Heart right ventricle (tissue), 16 donors: ENCODE measurements at regions not wholly inside any gene's neighbourhood (a gene's known extent, or its start where the extent isn't known, plus 50 kb on each side); places are given as distances from the start of the nearest gene placed in this dataset.

Experiments used
- ATAC-seq, 8 donors: fragments of 200-7000 bp; cut with Tn5 transposase; one replicate each; pipeline ENCODE4 v1.9.1; 2020; ENCODE audit warnings: mild to moderate bottlenecking in 8 of 8, moderate library complexity in 8 of 8, moderate number of reproducible peaks in 1 of 8
- DNase-seq, 2 donors: peaks; one replicate each; pipeline ENCODE4 v3.0.0-alpha.2; 2020
- H3K27ac ChIP-seq, 10 donors: fragments of 200-600 bp; sonication (generic) in 2 of 10; one replicate each; pipeline versions ENCODE4 v1.5.0 to v1.8.0; 2020 to 2022; ENCODE audit warnings: mild to moderate bottlenecking in 3 of 10
- H3K27me3 ChIP-seq, 7 donors: fragments of 200-600 bp; one replicate each; pipeline ENCODE4 v1.8.0; 2021 to 2022; ENCODE audit warnings: mild to moderate bottlenecking in 2 of 7
- H3K36me3 ChIP-seq, 9 donors: fragments of 200-600 bp; sonication (generic) in 1 of 9; one replicate each; pipeline versions ENCODE4 v1.5.0 to v1.8.0; 2020 to 2022; ENCODE audit warnings: mild to moderate bottlenecking in 2 of 9
- H3K4me1 ChIP-seq, 9 donors: fragments of 200-600 bp; sonication (generic) in 1 of 9; one replicate each; pipeline versions ENCODE4 v1.5.0 to v1.8.0; 2020 to 2022; ENCODE audit warnings: mild to moderate bottlenecking in 4 of 9
- H3K4me3 ChIP-seq, 10 donors: fragments of 200-600 bp; sonication (generic) in 2 of 10; one replicate each; pipeline versions ENCODE4 v1.5.0 to v1.8.0; 2020 to 2022; ENCODE audit warnings: mild to moderate bottlenecking in 7 of 10, moderate library complexity in 2 of 10
- H3K9me3 ChIP-seq, 11 donors: fragments of 200-600 bp in 10 of 11; sonication (generic) in 2 of 11; one replicate each; pipeline versions ENCODE4 v1.5.0 to v1.8.0; 2013 to 2022; ENCODE audit warnings: mild to moderate bottlenecking in 2 of 11, control low read depth in 1 of 11, moderate library complexity in 1 of 11
- CTCF ChIP-seq, 9 donors: fragments of 200-600 bp; sonication (generic) in 2 of 9; IDR thresholded peaks; one replicate each; pipeline versions ENCODE4 v1.5.0 to v1.8.0; 2021 to 2022; ENCODE audit warnings: antibody characterized with exemption in 9 of 9, mild to moderate bottlenecking in 5 of 9, moderate library complexity in 1 of 9
- WGBS, 2 donors: extraction: QIAGEN DNeasy Blood & Tissue Kit; methylation state at CpG; one replicate each; pipeline ENCODE4 v1.1.7; 2013; ENCODE audit warnings: inconsistent platforms in 1 of 2; 5-methylcytosine and 5-hydroxymethylcytosine counted together
- intact Hi-C, 10 donors: fragments of 100-400 bp; cut with DNase I; formaldehyde crosslinking; loops; one replicate each; pipeline versions ENCODE4 v1.11.1 to v1.14.2; 2022
- donor health status: Arrhythmogenic right ventricular cardiomyopathy.
- donor health status: ischemic (EF 13 %, LVEDD 7.1; RV severe dilation, severe dysfunction).
- donor health status: healthy with polysubstance abuse.
- donor health status: DM: no; HTN: yes; CAD: no.
- donor health status: DM: no; HTN: no; CAD: no.
- donor health status: ischemic (EF 25% LVEDD 6.9; RV normal size, moderate dysfunction).
- donor health status: ischemic (EF 25% LVEDD 5.7; RV mildly dilated, moderate dysfunction).
- donor health status: healthy.
- donor health status: DM: yes; HTN: yes; CAD: no.
- donor health status: Ischemic cardiomyopathy.
- donor health status: ischemic (EF 35%, LVEDD 5.7; RV mildly dilated, moderate dysfunction).
- donor health status: nonischemic (EF 11% LVEDD 7.7; RV severe dilation, severe dysfunction).
- donor health status: DM: yes; HTN: yes; CAD: no.
- donor health status: PGD.
- donor health status: ischemic (EF 29% LVEDD 5.4; RV normal size, mild dysfunction).
- donor health status: nonischemic (EF 23%, LVEDD 6.1; RV moderate dilation, normal function).

- no peaks in the 10 kb centered on the region for H3K36me3 ChIP-seq
- TF ChIP-seq CTCF (IDR thresholded peaks at IDR 0.05): no peak
- no peak overlapping the region for H3K4me3 ChIP-seq
- intact Hi-C loops: loop anchor here in 1 of 10 donors (5.0 kb wide), 1 partner anchor 1652 kb away; no protein-coding TSS in a partner anchor
- 91 to 93% methylated on average over 1 of the region's 1 CpG for WGBS, 2 donors
- no peak for ATAC-seq
- H3K27ac ChIP-seq: no peak overlapping the region
- no peak for DNase-seq
- peaks cover 0 to 14% (median 4%) of the 10 kb centered on the region in 7 donors for H3K27me3 ChIP-seq
- H3K4me1 ChIP-seq: peaks cover 0 to 4% (median 0%) of the 10 kb centered on the region in 9 donors
- peaks cover 0 to 15% (median 0%) of the 10 kb centered on the region in 11 donors for H3K9me3 ChIP-seq
Observed at GRCh38 chr2:239528883-239529282, 128.1 kb upstream of the HDAC4 start.

- no peak for TF ChIP-seq CTCF (IDR thresholded peaks at IDR 0.05)
- intact Hi-C loops: loop anchor here in 1 of 10 donors (5.0 kb wide), 1 partner anchor 1651 kb away; no protein-coding TSS in a partner anchor
- Histone ChIP-seq H3K36me3 (no peaks in the 10 kb centered on the region), H3K4me1 (no peaks in the 10 kb centered on the region), H3K27me3 (peaks cover 0 to 14% (median 4%) of the 10 kb centered on the region in 7 donors), H3K4me3 (no peak overlapping the region), H3K9me3 (peaks cover 0 to 15% (median 0%) of the 10 kb centered on the region in 11 donors), H3K27ac (no peak overlapping the region)
- no peak for DNase-seq
- 83 to 90% methylated on average over 11 of the region's 11 CpGs for WGBS, 2 donors
- no peak for ATAC-seq
Observed at GRCh38 chr2:239528146-239528545, 127.3 kb upstream of the HDAC4 start.

- no peak for DNase-seq
- Histone ChIP-seq H3K4me3 (no peak overlapping the region), H3K27me3 (peaks cover 0 to 9% (median 4%) of the 10 kb centered on the region in 7 donors), H3K4me1 (peaks cover 0 to 7% (median 4%) of the 10 kb centered on the region in 9 donors), H3K9me3 (peaks cover 0 to 15% (median 0%) of the 10 kb centered on the region in 11 donors), H3K36me3 (no peaks in the 10 kb centered on the region), H3K27ac (no peak overlapping the region)
- WGBS, 2 donors: 76 to 88% methylated on average over 25 of the region's 25 CpGs
- no peak for TF ChIP-seq CTCF (IDR thresholded peaks at IDR 0.05)
- ATAC-seq: no peak
- intact Hi-C loops: loop anchor here in 1 of 10 donors (5.0 kb wide), 1 partner anchor 1650 kb away; no protein-coding TSS in a partner anchor
Observed at GRCh38 chr2:239526666-239527415, 126.0 kb upstream of the HDAC4 start.

- no peak for DNase-seq
- TF ChIP-seq CTCF (IDR thresholded peaks at IDR 0.05): no peak
- no peak overlapping the region for H3K4me3 ChIP-seq
Observed at GRCh38 chr2:239526038-239526437, 125.2 kb upstream of the HDAC4 start.

More at GRCh38 chr2:239526038-239526437, 125.2 kb upstream of the HDAC4 start:
- WGBS, 2 donors: 76 to 81% methylated on average over 8 of the region's 8 CpGs
- Histone ChIP-seq H3K4me1 (peaks cover 0 to 9% (median 4%) of the 10 kb centered on the region in 9 donors), H3K9me3 (peaks cover 0 to 11% (median 0%) of the 10 kb centered on the region in 11 donors), H3K27me3 (peaks cover 0 to 7% (median 4%) of the 10 kb centered on the region in 7 donors), H3K27ac (no peak overlapping the region), H3K36me3 (no peaks in the 10 kb centered on the region)
- intact Hi-C loops: loop anchor here in 1 of 10 donors (5.0 kb wide), 1 partner anchor 1649 kb away; no protein-coding TSS in a partner anchor
- ATAC-seq: no peak
